WI38 (cell line): ENCODE measurements at regions not wholly inside any gene's neighbourhood (a gene's known extent, or its start where the extent isn't known, plus 50 kb on each side); places are given as distances from the start of the nearest gene placed in this dataset.

ENCODE experiments used
- H3K4me3 ChIP-seq: 2 replicates; pipeline ENCODE4 v1.5.1; 2011; ENCODE audit warnings: low read depth, mild to moderate bottlenecking, control low read depth, low read length
- TF ChIP-seq, protein P1 (sequence below): IDR thresholded peaks from 2 replicates; pipeline ENCODE4 v1.5.1; 2012; ENCODE audit warnings: low read depth, mild to moderate bottlenecking, control low read depth, low read length

DNA sequence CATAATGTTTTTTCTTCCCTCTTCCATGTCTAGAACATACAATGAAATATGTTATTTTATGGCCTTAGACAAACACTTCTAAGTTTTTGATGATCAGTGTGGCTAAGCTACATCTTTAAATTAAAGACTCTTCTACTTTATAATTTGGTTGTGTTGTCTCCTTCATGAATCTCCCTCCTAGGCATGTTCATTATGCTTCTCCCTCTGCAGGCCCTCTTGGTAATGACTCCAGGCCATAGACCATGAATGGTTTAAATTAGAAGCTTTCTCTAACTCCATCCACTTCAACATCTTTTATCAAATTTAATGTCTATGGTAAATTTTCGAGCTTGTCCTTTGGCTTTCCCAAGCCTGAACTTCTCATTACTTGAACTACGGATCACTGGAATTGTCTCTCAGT is 342.7 kb upstream of the ADAMTS16 start:
- TF ChIP-seq, protein P1, sequence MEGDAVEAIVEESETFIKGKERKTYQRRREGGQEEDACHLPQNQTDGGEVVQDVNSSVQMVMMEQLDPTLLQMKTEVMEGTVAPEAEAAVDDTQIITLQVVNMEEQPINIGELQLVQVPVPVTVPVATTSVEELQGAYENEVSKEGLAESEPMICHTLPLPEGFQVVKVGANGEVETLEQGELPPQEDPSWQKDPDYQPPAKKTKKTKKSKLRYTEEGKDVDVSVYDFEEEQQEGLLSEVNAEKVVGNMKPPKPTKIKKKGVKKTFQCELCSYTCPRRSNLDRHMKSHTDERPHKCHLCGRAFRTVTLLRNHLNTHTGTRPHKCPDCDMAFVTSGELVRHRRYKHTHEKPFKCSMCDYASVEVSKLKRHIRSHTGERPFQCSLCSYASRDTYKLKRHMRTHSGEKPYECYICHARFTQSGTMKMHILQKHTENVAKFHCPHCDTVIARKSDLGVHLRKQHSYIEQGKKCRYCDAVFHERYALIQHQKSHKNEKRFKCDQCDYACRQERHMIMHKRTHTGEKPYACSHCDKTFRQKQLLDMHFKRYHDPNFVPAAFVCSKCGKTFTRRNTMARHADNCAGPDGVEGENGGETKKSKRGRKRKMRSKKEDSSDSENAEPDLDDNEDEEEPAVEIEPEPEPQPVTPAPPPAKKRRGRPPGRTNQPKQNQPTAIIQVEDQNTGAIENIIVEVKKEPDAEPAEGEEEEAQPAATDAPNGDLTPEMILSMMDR, result no peak
- no peak overlapping the region for H3K4me3 ChIP-seq

DNA sequence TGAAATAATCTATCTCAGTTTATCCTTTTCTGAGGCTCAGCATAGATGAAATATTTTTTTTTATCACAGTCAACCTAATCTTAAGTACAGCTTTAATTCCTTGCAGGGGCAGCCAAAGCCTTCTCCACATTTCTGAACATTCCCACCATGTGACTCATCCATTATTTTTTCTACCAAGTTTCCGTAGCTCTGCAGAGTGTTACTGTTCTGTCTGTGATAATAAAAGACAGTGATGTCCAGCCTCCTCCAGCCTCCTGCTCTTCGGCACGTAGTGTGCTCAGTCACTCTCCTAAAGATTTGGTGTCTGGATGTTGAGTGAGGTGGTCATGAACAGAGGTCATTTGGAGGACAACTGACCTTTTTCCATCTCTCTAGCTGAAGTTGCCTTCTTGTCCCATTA is 338.1 kb upstream of the ADAMTS16 start:
- TF ChIP-seq, protein P1, result no peak
- no peak overlapping the region for H3K4me3 ChIP-seq

DNA sequence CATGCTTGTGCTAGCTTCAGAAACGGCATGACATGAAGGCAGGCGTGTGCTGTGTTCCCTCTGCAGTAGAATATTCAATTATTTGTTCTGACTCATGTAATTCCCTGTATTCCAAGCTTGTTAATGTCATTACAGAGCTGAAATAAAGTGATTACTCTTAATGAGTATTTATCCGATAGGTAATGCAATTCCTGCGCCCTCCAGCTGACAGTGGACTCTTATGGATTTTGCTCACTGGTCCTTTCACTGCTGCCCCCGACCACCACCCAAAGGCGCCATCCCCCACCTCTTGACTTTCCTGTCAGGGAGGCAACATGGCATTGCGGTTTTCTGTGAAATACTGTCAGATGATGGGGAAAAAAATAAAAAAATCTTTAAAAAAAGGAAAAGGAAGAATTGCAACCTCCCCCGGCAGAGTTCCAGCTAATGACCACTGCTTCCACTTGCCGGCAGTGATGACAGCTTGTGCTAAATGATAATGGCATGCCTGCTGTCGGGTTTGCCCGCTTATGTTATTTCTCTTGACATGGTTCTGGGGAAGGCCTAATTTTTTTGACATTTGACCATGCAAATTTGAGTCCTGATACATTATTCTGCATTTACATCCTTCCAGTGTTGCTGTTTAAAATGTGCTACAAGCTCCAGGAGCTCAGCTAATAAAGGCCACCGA is 335.3 kb upstream of the ADAMTS16 start:
- TF ChIP-seq, protein P1, result no peak

DNA sequence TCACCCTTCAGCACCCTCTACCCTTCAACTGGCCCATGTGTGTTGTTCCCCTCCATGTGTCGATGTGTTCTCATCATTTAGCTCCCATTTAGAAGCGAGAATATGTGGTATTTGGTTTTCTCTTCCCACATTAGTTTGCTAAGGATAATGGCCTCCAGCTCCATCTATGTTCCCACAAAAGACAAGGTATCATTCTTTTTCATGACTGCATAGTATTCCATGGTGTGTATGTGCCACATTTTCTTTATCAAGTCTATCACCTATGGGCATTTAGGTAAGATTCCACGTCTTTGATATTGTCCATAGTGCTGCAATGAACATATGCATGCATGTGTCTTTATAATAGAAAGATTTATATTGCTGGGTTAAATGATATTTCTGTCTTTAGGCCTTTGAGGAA is 325.1 kb upstream of the ADAMTS16 start:
- H3K4me3 ChIP-seq, result no peak overlapping the region
- TF ChIP-seq, protein P1, result no peak

More for the DNA sequence above, 335.3 kb upstream of the ADAMTS16 start:
- no peak overlapping the region for H3K4me3 ChIP-seq

DNA sequence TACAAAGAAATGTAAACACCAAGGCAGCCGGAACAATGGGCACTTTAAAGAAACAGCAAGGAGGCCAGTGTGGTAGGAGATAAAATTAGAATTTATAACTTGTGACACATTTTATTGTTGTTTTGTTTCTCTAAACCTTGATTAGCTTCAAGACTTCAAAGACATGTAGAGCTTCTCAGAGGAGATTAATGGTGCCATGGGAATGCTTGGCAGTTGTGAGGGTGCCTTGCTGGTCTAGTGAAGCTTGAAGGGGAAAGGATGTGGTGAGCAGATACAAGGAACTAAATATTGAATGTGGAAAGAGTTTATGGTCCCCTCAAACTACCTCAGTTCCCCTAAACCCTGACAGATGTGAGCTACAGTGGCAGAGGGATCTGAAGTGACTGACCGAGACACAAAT is 322.4 kb upstream of the ADAMTS16 start:
- TF ChIP-seq, protein P1, result no peak
- no peak overlapping the region for H3K4me3 ChIP-seq

DNA sequence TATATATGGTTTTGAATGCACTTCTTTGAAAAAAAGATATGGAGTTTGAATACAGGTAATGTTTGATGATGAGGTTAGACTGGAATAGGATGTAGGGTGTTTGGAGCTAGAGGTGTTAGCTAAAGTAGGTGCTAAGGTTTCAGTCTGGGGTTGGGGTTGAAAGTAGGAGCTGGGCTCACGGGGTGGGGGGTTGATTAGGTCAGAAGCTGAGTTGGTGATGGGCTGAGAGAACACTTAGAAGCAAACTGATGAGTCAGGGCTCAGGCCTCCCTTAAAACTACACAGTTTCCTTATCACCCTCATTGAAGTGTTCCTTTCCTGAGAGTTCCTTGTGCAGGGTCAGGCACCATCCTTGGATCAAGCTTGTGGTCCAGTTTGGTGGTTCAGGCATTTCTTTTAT is 308.8 kb upstream of the ADAMTS16 start:
- TF ChIP-seq, protein P1, result no peak
- H3K4me3 ChIP-seq, result no peak overlapping the region

DNA sequence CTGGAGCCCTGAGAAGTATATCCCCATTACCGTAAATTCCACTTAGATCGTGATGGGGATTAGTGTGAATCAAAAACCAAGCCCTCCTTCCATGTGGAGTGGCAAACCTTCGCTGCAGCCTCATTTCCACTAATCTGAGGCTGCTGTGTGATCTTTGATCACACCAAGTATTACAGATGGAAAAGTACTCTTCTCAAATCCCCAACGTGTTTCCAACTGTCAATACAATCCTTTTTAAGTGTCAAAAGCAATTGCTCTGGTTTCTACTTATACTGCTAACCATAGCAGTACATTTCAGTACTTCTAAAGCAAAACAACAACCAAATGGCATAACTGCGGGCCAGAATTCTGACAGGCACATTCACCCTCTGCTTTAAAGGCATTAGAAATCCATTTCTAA is 307.7 kb upstream of the ADAMTS16 start:
- TF ChIP-seq, protein P1, result no peak
- no peak overlapping the region for H3K4me3 ChIP-seq
